HEK293T (cell line): ENCODE measurements at regions not wholly inside any gene's neighbourhood (a gene's known extent, or its start where the extent isn't known, plus 50 kb on each side); places are given as distances from the start of the nearest gene placed in this dataset.

ENCODE experiments used
- ARNT ChIP-seq: fragments of 450-650 bp; IDR thresholded peaks from 2 replicates; pipeline ENCODE4 v1.6.1; 2017; ENCODE audit warnings: mild to moderate bottlenecking
- BHLHE40 ChIP-seq: fragments of 450-650 bp; IDR thresholded peaks from 2 replicates; pipeline ENCODE4 v1.6.1; 2016; ENCODE audit warnings: mild to moderate bottlenecking, moderate library complexity, borderline replicate concordance
- FOXA1 ChIP-seq: fragments of 450-650 bp; IDR thresholded peaks from 2 replicates; pipeline ENCODE4 v1.6.1; 2016; ENCODE audit warnings: mild to moderate bottlenecking
- FOXM1 ChIP-seq: fragments of 450-650 bp; IDR thresholded peaks from 2 replicates; pipeline ENCODE4 v1.6.1; 2017; ENCODE audit warnings: mild to moderate bottlenecking, borderline replicate concordance
- HDGF ChIP-seq: fragments of 450-650 bp; IDR thresholded peaks from 2 replicates; pipeline ENCODE4 v1.6.1; 2017; ENCODE audit warnings: antibody characterized with exemption, borderline replicate concordance
- LEF1 ChIP-seq: fragments of 450-650 bp; IDR thresholded peaks from 2 replicates; pipeline ENCODE4 v1.6.1; 2017; ENCODE audit warnings: mild to moderate bottlenecking, borderline replicate concordance
- NFRKB ChIP-seq: fragments of 450-650 bp; IDR thresholded peaks from 2 replicates; pipeline ENCODE4 v1.6.1; 2016; ENCODE audit warnings: mild to moderate bottlenecking, moderate library complexity
- SP1 ChIP-seq: fragments of 450-650 bp; IDR thresholded peaks from 2 replicates; pipeline ENCODE4 v1.6.1; 2017
- SUZ12 ChIP-seq: fragments of 450-650 bp; IDR thresholded peaks from 2 replicates; pipeline ENCODE4 v1.6.1; 2016; ENCODE audit warnings: mild to moderate bottlenecking
- TARDBP ChIP-seq: fragments of 450-650 bp; IDR thresholded peaks from 2 replicates; pipeline ENCODE4 v1.6.1; 2016
- ZNF384 ChIP-seq: fragments of 450-650 bp; IDR thresholded peaks from 2 replicates; pipeline ENCODE4 v1.6.1; 2016

GRCh38 chr4:115945026-115945425 lies 831.6 kb upstream of the NDST4 start:
- TF ChIP-seq LEF1 = no peak
- TF ChIP-seq HDGF = no peak
- no peak for TF ChIP-seq FOXM1
- TF ChIP-seq SUZ12 = no peak
- no peak for TF ChIP-seq TARDBP
- no peak for TF ChIP-seq BHLHE40
- TF ChIP-seq NFRKB = no peak
- TF ChIP-seq SP1 = no peak
- TF ChIP-seq ARNT = no peak
- TF ChIP-seq FOXA1 = no peak
- no peak for TF ChIP-seq ZNF384
